ENCODE measurements at regions not wholly inside any gene's neighbourhood (a gene's known extent, or its start where the extent isn't known, plus 50 kb on each side); places are given as distances from the start of the nearest gene placed in this dataset.

- no peak for TF ChIP-seq CTCF (IDR thresholded peaks at IDR 0.05 in 4 of 5, conservative IDR thresholded peaks at IDR 0.05 in 1 of 5)
- no peak for TF ChIP-seq POLR2A (IDR thresholded peaks at IDR 0.05)
These were observed 90.6 kb upstream of the RALGPS2 start for GRCh38 chr1:178634445-178634844.

All from gastrocnemius medialis (tissue), 4 donors.